DMS 273 (cell line): ENCODE measurements at regions not wholly inside any gene's neighbourhood (a gene's known extent, or its start where the extent isn't known, plus 50 kb on each side); places are given as distances from the start of the nearest gene placed in this dataset.
"Not testable (repeated sequence)": the region's sequence is repeated elsewhere in the genome, so short reads cannot be mapped to it uniquely, and the experiment has no call there.

ENCODE experiments used
- DNase-seq: peaks from one replicate; lab custom pipeline; 2025; ENCODE audit not compliant: unreplicated experiment; lab: John Stamatoyannopoulos, UW

DNA sequence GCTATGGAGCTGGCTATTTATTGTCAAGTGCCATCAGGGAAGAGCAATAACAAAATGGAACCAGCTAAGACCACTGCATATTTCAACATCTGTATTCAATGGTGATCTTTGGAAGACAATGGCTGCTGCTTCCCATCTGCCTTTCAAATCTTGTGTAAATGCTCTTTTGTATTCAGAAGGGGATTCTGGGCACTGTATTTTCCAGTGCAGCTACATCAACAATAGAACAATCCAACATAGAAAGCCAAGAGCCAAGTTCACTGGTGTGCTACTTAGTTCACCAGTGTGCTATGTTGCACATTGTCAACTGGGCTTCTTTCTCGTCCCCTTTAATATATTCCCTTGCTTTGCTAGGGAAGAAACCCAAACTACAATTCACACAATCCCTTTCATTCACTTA lies 128.8 kb upstream of the OR4E1 start:
- DNase-seq: no peak

- no peak for DNase-seq
Observed at GRCh38 chr14:21796916-21797315, 123.3 kb upstream of the OR4E1 start.

DNA sequence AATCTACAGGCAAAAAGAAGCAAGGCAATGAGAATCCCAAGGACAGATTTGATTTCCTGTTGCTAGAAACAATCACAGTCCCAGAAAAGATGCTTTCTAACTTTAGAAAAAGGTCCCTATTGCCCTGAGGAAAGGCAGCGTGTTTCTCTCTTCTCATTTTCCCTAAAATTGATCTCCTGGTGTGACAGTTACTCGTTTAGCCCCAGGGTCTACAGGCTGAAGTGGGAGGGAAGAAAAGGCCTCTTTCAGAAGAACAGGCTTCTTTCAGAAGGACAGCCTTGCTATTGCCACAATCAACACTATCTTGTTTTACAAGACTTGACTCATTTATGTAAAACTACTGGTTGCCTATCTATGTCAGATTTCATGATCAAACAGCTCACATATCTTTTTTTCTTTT lies 121.8 kb upstream of the OR4E1 start:
- DNase-seq: no peak

- no peak for DNase-seq
Observed at GRCh38 chr14:21791749-21792148, 118.1 kb upstream of the OR4E1 start.

- DNase-seq: not testable (repeated sequence)
Observed at GRCh38 chr14:21788687-21789086, 115.1 kb upstream of the OR4E1 start.

GRCh38 chr14:21787242-21787641 lies 113.6 kb upstream of the OR4E1 start:
- DNase-seq: not testable (repeated sequence)

- DNase-seq: no peak
Observed at GRCh38 chr14:21781543-21781942, 107.9 kb upstream of the OR4E1 start.

GRCh38 chr14:21780429-21781084 lies 106.9 kb upstream of the OR4E1 start:
- DNase-seq: no peak

DNA sequence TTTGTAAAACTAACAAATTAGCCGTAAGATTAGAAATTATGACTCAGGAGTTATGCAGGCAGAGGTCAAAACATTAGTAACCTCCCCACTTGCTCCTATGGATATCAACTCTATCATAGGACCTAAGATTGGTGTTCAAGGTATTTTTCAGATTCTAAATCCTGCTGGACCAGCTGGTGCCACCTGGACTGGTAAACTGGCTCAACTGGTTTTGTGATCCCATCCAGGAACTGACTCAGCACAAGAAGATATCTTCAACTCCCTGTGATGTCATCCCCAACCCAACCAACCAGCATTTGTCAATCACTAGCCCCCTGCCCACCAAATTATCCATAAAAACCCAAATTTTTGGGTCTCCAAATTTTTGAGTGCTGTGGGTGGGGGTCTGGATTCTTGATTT lies 98.1 kb upstream of the OR4E1 start:
- DNase-seq: no peak

DNA sequence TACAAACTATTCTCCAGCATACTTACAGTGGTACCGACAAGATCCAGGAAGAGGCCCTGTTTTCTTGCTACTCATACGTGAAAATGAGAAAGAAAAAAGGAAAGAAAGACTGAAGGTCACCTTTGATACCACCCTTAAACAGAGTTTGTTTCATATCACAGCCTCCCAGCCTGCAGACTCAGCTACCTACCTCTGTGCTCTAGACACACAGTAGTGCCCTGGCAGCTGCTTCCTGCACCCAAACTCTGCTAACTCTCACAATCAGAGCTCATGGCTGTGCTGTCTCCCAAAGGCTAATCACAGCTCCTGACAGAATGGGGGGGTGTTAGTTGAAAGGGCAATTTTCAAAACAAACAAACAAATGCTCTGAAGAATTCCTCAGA lies 95.2 kb upstream of the OR4E1 start:
- no peak for DNase-seq

GRCh38 chr14:21768116-21768874 lies 94.7 kb upstream of the OR4E1 start:
- DNase-seq: peak; percentile 53

DNA sequence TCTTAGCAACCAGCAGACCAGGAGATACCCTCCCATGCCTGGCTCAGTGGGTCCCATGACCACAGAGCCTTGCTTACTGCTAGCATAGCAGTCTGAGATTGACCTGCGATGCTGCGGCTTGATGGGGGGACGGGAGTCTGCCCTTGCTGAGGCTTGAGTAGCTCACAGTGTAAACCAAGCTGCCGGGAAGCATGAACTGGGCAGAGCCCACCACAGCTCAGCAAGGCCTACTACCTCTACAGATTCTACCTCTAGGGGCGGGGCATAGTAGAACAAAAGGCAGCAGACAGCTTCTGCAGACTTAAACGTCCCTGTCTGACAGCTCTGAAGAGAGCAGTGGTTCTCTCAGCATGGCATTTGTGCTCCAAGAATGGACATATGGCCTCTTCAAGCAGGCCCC lies 86.7 kb upstream of the OR4E1 start:
- not testable (repeated sequence) for DNase-seq

- DNase-seq: no peak
Observed at GRCh38 chr14:21749306-21749868, 75.8 kb upstream of the OR4E1 start.

DNA sequence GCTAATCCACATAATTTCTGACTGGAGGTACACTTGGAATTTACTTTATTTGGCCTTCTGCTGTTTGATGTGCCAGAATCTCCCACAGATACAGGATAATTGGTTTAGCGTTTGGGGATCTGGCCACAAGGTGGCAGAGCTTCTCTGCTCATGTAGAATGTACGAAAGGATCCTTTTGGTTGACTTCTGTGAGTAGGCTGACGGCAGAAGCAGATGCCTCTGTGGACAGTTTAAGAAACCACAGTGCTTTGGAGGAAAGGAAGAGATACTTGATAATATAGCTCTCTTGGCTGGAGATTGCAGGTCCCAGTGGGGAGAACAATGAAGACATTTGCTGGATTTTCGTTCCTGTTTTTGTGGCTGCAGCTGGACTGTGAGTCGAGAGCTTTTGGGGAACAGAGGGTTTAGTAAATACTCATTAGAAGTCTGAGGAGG lies 75.3 kb upstream of the OR4E1 start:
- peak; percentile 70 for DNase-seq

DNA sequence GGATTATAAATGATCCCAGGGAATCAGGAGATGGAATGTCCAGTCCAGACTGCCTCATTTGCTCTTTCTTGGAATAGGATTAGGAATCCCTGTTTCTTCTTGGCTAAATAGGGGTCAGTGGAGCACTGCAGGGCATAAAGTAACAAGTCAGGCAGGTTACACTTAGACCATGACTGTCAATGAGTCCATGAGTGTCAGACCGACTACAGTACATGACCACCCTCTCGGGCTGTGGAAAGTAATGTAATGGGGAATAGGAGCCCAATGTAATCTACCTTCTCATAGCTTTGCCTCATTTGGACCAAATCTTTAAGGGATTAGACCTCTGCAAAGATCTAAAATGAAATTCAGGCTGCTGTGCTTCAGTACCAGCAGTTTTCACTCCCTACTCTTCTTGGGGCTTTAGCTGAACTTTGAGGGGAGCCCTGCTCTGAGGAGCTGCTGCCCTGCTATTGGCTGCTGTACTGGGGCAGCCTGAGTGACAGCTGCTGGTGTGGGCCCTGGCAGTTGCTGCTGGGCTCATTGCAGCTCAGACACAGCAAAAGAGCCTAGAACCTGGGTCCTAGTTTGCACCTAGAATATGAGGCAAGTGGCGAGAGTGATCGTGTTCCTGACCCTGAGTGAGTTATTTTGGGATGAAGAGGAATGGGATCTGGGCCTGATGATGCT lies 62.2 kb upstream of the OR4E1 start:
- no peak for DNase-seq

DNA sequence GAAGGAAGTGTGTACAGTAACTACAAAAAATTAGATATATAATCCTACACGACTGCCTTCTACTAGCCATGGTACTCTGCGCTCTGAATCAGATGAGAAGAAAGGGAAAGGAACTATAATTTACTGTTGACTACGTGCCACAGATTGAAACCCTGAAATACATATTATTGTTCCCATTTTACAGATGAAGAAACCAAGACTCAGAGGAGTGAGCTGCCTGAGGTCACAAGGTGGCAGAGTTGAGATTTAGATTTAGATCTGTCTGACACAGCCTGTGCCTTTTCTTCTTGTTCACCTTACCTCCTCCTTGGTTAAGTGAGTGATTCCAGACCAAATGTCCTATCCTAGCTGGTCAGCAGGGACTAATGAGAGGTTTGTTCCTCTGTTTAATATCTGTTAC lies 61.6 kb upstream of the OR4E1 start:
- DNase-seq: no peak

GRCh38 chr14:21734457-21735074 lies 60.9 kb upstream of the OR4E1 start:
- peak; percentile 79 for DNase-seq

- DNase-seq: no peak
Observed at GRCh38 chr14:21729703-21730233, 56.1 kb upstream of the OR4E1 start.

- DNase-seq: no peak
Observed at GRCh38 chr14:21725250-21725649, 51.6 kb upstream of the OR4E1 start.

DNA sequence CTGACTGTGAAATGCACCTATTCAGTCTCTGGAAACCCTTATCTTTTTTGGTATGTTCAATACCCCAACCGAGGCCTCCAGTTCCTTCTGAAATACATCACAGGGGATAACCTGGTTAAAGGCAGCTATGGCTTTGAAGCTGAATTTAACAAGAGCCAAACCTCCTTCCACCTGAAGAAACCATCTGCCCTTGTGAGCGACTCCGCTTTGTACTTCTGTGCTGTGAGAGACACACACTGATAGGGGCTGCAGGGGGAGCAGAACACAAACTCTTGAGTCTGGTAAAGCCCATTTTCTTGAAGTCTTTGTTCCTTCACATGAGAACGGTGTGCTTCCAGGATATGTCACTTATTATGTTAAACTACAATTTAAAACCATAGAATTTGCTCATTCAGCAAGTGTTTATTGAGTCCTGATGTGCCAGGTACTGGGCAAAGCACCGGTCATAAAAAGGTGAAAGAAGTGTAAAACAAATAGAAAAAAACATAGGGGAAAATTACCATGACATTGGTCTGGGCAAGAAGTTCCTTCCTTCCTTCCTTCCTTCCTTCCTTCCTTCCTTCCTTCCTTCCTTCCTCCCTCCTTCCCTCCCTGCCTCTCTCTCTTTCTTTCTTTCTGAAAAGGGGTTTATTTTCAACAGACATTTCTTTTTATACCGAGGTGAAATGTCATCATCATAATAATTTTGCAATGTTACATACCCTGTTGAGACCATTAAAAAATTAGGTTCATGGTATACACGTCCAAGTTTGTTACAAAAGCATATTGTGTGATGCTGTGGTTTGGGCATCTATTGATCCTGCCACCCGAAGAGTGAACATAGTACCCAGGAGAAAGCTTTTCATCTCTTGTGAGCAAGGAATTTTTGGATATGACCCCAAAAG lies 50.7 kb upstream of the OR4E1 start:
- DNase-seq: no peak
